ENCODE measurements at regions not wholly inside any gene's neighbourhood (a gene's known extent, or its start where the extent isn't known, plus 50 kb on each side); places are given as distances from the start of the nearest gene placed in this dataset.

- no peak for DNase-seq (ENCODE audit: low read depth in 1 of 2, low spot score in 1 of 2)
- H3K27ac ChIP-seq (replicated peaks) = no peak overlapping the region
- TF ChIP-seq POLR2AphosphoS5 (IDR thresholded peaks at IDR 0.05; ENCODE audit: low read depth) (no peak), GABPA (IDR thresholded peaks at IDR 0.05; ENCODE audit: low read depth) (no peak), SPI1 (IDR thresholded peaks at IDR 0.05; ENCODE audit: borderline replicate concordance, low read depth) (no peak), CTCF (IDR thresholded peaks at IDR 0.05; ENCODE audit: insufficient read depth, low read length) (no peak)
- TF ChIP-seq, protein P1, sequence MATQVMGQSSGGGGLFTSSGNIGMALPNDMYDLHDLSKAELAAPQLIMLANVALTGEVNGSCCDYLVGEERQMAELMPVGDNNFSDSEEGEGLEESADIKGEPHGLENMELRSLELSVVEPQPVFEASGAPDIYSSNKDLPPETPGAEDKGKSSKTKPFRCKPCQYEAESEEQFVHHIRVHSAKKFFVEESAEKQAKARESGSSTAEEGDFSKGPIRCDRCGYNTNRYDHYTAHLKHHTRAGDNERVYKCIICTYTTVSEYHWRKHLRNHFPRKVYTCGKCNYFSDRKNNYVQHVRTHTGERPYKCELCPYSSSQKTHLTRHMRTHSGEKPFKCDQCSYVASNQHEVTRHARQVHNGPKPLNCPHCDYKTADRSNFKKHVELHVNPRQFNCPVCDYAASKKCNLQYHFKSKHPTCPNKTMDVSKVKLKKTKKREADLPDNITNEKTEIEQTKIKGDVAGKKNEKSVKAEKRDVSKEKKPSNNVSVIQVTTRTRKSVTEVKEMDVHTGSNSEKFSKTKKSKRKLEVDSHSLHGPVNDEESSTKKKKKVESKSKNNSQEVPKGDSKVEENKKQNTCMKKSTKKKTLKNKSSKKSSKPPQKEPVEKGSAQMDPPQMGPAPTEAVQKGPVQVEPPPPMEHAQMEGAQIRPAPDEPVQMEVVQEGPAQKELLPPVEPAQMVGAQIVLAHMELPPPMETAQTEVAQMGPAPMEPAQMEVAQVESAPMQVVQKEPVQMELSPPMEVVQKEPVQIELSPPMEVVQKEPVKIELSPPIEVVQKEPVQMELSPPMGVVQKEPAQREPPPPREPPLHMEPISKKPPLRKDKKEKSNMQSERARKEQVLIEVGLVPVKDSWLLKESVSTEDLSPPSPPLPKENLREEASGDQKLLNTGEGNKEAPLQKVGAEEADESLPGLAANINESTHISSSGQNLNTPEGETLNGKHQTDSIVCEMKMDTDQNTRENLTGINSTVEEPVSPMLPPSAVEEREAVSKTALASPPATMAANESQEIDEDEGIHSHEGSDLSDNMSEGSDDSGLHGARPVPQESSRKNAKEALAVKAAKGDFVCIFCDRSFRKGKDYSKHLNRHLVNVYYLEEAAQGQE (IDR thresholded peaks at IDR 0.05; ENCODE audit: insufficient replicate concordance, low read depth) = no peak
Observed at GRCh38 chr5:89281766-89282553, 399.0 kb upstream of the MEF2C start.

GRCh38 chr5:89281211-89281610 lies 398.2 kb upstream of the MEF2C start:
- no peak for DNase-seq (ENCODE audit: low read depth in 1 of 2, low spot score in 1 of 2)
- TF ChIP-seq POLR2AphosphoS5 (IDR thresholded peaks at IDR 0.05; ENCODE audit: low read depth) = no peak
- no peak for TF ChIP-seq CTCF (IDR thresholded peaks at IDR 0.05; ENCODE audit: insufficient read depth, low read length)
- Histone ChIP-seq H3K27me3 (ENCODE audit: insufficient read depth, poor library complexity, severe bottlenecking) (no peaks in the 10 kb centered on the region), H3K4me3 (replicated peaks; ENCODE audit: insufficient read depth, low read length) (no peak overlapping the region), H3K27ac (replicated peaks) (no peak overlapping the region)

More at GRCh38 chr5:89281766-89282553, 399.0 kb upstream of the MEF2C start:
- Histone ChIP-seq H3K4me3 (replicated peaks; ENCODE audit: insufficient read depth, low read length) (no peak overlapping the region), H3K27me3 (ENCODE audit: insufficient read depth, poor library complexity, severe bottlenecking) (no peaks in the 10 kb centered on the region)

GRCh38 chr5:89280103-89281037 lies 397.4 kb upstream of the MEF2C start:
- H3K4me3 ChIP-seq (replicated peaks; ENCODE audit: insufficient read depth, low read length) = no peak overlapping the region
- no peaks in the 10 kb centered on the region for H3K27me3 ChIP-seq (ENCODE audit: insufficient read depth, poor library complexity, severe bottlenecking)
- no peak overlapping the region for H3K27ac ChIP-seq (replicated peaks)
- no peak for DNase-seq (ENCODE audit: low read depth in 1 of 2, low spot score in 1 of 2)
- TF ChIP-seq POLR2AphosphoS5 (IDR thresholded peaks at IDR 0.05; ENCODE audit: low read depth) (no peak), SPI1 (IDR thresholded peaks at IDR 0.05; ENCODE audit: borderline replicate concordance, low read depth) (no peak), CTCF (IDR thresholded peaks at IDR 0.05; ENCODE audit: insufficient read depth, low read length) (no peak), GABPA (IDR thresholded peaks at IDR 0.05; ENCODE audit: low read depth) (no peak)
- TF ChIP-seq, protein P1 (IDR thresholded peaks at IDR 0.05; ENCODE audit: insufficient replicate concordance, low read depth) = no peak
